ENCODE measurements at regions not wholly inside any gene's neighbourhood (a gene's known extent, or its start where the extent isn't known, plus 50 kb on each side); places are given as distances from the start of the nearest gene placed in this dataset.
"Not testable (repeated sequence)": the region's sequence is repeated elsewhere in the genome, so short reads cannot be mapped to it uniquely, and the experiment has no call there.

GRCh38 chr4:10831727-10832408 lies 147.3 kb upstream of the CLNK start:
- no peaks in the 10 kb centered on the region for H3K27me3 ChIP-seq (ENCODE audit: control insufficient read depth in 4 of 4, insufficient read depth in 4 of 4, low read length in 3 of 4)
- no peak overlapping the region for H3K9ac ChIP-seq (ENCODE audit: low read depth in 1 of 2, low read length in 2 of 2)
- no peak for DNase-seq (ENCODE audit: low spot score)
- no peaks in the 10 kb centered on the region for H3K9me3 ChIP-seq (ENCODE audit: control insufficient read depth in 4 of 4, low read length in 3 of 4)
- no peak overlapping the region for H3K4me3 ChIP-seq (ENCODE audit: low read depth in 1 of 3, low read length in 3 of 3)
- H3K27ac ChIP-seq (ENCODE audit: low read depth in 1 of 2, low read length in 2 of 2), result no peak overlapping the region
- WGBS, result 81% methylated on average over 2 of the region's 2 CpGs
- no peaks in the 10 kb centered on the region for H3K4me1 ChIP-seq (ENCODE audit: control insufficient read depth in 4 of 4, insufficient read depth in 4 of 4, low read length in 3 of 4)
- H3K36me3 ChIP-seq (ENCODE audit: control insufficient read depth in 4 of 4, insufficient read depth in 3 of 4, low read depth in 1 of 4, low read length in 3 of 4), result no peaks in the 10 kb centered on the region
- TF ChIP-seq, protein P1, sequence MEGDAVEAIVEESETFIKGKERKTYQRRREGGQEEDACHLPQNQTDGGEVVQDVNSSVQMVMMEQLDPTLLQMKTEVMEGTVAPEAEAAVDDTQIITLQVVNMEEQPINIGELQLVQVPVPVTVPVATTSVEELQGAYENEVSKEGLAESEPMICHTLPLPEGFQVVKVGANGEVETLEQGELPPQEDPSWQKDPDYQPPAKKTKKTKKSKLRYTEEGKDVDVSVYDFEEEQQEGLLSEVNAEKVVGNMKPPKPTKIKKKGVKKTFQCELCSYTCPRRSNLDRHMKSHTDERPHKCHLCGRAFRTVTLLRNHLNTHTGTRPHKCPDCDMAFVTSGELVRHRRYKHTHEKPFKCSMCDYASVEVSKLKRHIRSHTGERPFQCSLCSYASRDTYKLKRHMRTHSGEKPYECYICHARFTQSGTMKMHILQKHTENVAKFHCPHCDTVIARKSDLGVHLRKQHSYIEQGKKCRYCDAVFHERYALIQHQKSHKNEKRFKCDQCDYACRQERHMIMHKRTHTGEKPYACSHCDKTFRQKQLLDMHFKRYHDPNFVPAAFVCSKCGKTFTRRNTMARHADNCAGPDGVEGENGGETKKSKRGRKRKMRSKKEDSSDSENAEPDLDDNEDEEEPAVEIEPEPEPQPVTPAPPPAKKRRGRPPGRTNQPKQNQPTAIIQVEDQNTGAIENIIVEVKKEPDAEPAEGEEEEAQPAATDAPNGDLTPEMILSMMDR (IDR thresholded peaks at IDR 0.05; ENCODE audit: low read depth, low read length, missing input control), result no peak
- TF ChIP-seq REST (IDR thresholded peaks at IDR 0.05) (no peak), RXRA (IDR thresholded peaks at IDR 0.05) (no peak), JUND (IDR thresholded peaks at IDR 0.05) (no peak), HNF4G (IDR thresholded peaks at IDR 0.05) (no peak), NR2F2 (IDR thresholded peaks at IDR 0.05) (no peak), YY1 (IDR thresholded peaks at IDR 0.05) (no peak), TAF1 (conservative IDR thresholded peaks at IDR 0.05) (no peak), FOXA1 (IDR thresholded peaks at IDR 0.05) (no peak), SP1 (IDR thresholded peaks at IDR 0.05) (no peak), HNF4A (conservative IDR thresholded peaks at IDR 0.05) (no peak), RAD21 (IDR thresholded peaks at IDR 0.05) (no peak), EGR1 (IDR thresholded peaks at IDR 0.05; ENCODE audit: low read depth in 2 of 2) (no peak)
- TF ChIP-seq, protein P2, sequence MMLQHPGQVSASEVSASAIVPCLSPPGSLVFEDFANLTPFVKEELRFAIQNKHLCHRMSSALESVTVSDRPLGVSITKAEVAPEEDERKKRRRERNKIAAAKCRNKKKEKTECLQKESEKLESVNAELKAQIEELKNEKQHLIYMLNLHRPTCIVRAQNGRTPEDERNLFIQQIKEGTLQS (IDR thresholded peaks at IDR 0.05), result no peak
- TF ChIP-seq, protein P3, sequence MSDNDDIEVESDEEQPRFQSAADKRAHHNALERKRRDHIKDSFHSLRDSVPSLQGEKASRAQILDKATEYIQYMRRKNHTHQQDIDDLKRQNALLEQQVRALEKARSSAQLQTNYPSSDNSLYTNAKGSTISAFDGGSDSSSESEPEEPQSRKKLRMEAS (IDR thresholded peaks at IDR 0.05), result no peak
- TF ChIP-seq, protein P4, sequence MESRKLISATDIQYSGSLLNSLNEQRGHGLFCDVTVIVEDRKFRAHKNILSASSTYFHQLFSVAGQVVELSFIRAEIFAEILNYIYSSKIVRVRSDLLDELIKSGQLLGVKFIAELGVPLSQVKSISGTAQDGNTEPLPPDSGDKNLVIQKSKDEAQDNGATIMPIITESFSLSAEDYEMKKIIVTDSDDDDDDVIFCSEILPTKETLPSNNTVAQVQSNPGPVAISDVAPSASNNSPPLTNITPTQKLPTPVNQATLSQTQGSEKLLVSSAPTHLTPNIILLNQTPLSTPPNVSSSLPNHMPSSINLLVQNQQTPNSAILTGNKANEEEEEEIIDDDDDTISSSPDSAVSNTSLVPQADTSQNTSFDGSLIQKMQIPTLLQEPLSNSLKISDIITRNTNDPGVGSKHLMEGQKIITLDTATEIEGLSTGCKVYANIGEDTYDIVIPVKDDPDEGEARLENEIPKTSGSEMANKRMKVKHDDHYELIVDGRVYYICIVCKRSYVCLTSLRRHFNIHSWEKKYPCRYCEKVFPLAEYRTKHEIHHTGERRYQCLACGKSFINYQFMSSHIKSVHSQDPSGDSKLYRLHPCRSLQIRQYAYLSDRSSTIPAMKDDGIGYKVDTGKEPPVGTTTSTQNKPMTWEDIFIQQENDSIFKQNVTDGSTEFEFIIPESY (IDR thresholded peaks at IDR 0.05), result no peak

DNA sequence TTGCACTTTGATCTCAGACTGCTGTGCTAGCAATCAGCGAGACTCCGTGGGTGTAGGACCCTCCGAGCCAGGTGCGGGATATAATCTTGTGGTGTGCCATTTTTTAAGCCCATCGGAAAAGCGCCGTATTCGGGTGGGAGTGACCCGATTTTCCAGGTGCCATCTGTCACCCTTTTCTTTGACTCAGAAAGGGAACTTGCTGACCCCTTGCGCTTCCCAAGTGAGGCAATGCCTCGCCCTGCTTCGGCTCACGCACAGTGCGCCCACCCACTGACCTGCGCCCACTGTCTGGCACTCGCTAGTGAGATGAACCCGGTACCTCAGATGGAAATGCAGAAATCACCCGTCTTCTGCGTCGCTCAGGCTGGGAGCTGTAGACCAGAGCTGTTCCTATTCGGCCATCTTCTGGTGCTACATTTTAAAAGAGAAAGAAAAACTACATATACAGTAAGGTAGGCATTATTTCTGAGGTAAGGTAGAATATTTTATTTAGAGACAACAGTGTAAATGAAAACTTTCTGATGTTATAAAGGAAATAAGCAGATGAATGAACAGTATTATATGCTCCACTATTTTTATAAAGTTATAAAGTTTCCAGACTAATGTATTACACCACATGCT lies 144.5 kb upstream of the CLNK start:
- not testable (repeated sequence) for H3K36me3 ChIP-seq (ENCODE audit: control insufficient read depth in 4 of 4, insufficient read depth in 3 of 4, low read depth in 1 of 4, low read length in 3 of 4); H3K9ac ChIP-seq (ENCODE audit: low read depth in 1 of 2, low read length in 2 of 2); DNase-seq (ENCODE audit: low spot score); H3K4me1 ChIP-seq (ENCODE audit: control insufficient read depth in 4 of 4, insufficient read depth in 4 of 4, low read length in 3 of 4); H3K27me3 ChIP-seq (ENCODE audit: control insufficient read depth in 4 of 4, insufficient read depth in 4 of 4, low read length in 3 of 4); H3K4me3 ChIP-seq (ENCODE audit: low read depth in 1 of 3, low read length in 3 of 3); H3K27ac ChIP-seq (ENCODE audit: low read depth in 1 of 2, low read length in 2 of 2); H3K9me3 ChIP-seq (ENCODE audit: control insufficient read depth in 4 of 4, low read length in 3 of 4)
- 90% methylated on average over 21 of the region's 21 CpGs for WGBS

Data from liver (tissue), 8 donors.